Neural progenitor cell (in vitro differentiated cells): ENCODE measurements at regions not wholly inside any gene's neighbourhood (a gene's known extent, or its start where the extent isn't known, plus 50 kb on each side); places are given as distances from the start of the nearest gene placed in this dataset.

Experiments
- DNase-seq: peaks from one replicate; pipeline ENCODE4 v3.0.0-alpha.2; 2016; ENCODE audit warnings: low spot score
- H2AFZ ChIP-seq: fragments of 200-600 bp; sonication (generic); replicated peaks from 2 replicates; pipeline ENCODE4 v1.6.1; 2016; ENCODE audit warnings: antibody characterized with exemption
- H3F3A ChIP-seq: fragments of 200-600 bp; sonication (generic); 2 replicates; pipeline ENCODE4 v1.6.1; 2016; ENCODE audit warnings: antibody characterized with exemption, low read depth
- H3K27ac ChIP-seq: fragments of 200-600 bp; sonication (generic); 2 replicates; pipeline ENCODE4 v1.5.1; 2016; ENCODE audit warnings: mild to moderate bottlenecking
- H3K27me3 ChIP-seq: fragments of 200-600 bp; sonication (generic); 2 replicates; pipeline ENCODE4 v1.6.1; 2016; ENCODE audit warnings: mild to moderate bottlenecking, moderate library complexity
- H3K36me3 ChIP-seq: fragments of 200-600 bp; sonication (generic); 2 replicates; pipeline ENCODE4 v1.5.1; 2016
- H3K4me1 ChIP-seq: fragments of 200-600 bp; sonication (generic); 2 replicates; pipeline ENCODE4 v1.6.1; 2016; ENCODE audit warnings: mixed run types
- H3K4me2 ChIP-seq: fragments of 200-600 bp; sonication (generic); 2 replicates; pipeline ENCODE4 v1.6.1; 2016
- H3K4me3 ChIP-seq: fragments of 200-600 bp; sonication (generic); 2 replicates; pipeline ENCODE4 v1.5.1; 2016
- H3K79me2 ChIP-seq: fragments of 200-600 bp; sonication (generic); 2 replicates; pipeline ENCODE4 v1.6.1; 2016; ENCODE audit warnings: low read depth
- H3K9ac ChIP-seq: fragments of 200-600 bp; sonication (generic); 2 replicates; pipeline ENCODE4 v1.6.1; 2016
- H3K9me3 ChIP-seq: fragments of 200-600 bp; sonication (generic); 2 replicates; pipeline ENCODE4 v1.5.1; 2016; ENCODE audit warnings: low read depth
- H4K20me1 ChIP-seq: fragments of 200-600 bp; sonication (generic); 2 replicates; pipeline ENCODE4 v1.6.1; 2016; ENCODE audit warnings: low read depth
- H3K27ac Mint-ChIP-seq: 3 replicates; pipeline ENCODE4 v1.8.0; 2021; ENCODE audit warnings: mixed read lengths
- H3K27me3 Mint-ChIP-seq: 2 replicates; pipeline ENCODE4 v1.8.0; 2022; ENCODE audit warnings: low read depth, mild to moderate bottlenecking, inconsistent platforms, moderate library complexity, mixed read lengths; ENCODE audit not compliant: insufficient read depth
- H3K36me3 Mint-ChIP-seq: 3 replicates; pipeline ENCODE4 v1.8.0; 2021; ENCODE audit warnings: mixed read lengths
- H3K4me1 Mint-ChIP-seq: 3 replicates; pipeline ENCODE4 v1.8.0; 2021; ENCODE audit warnings: mixed read lengths
- H3K4me3 Mint-ChIP-seq: 3 replicates; pipeline ENCODE4 v1.8.0; 2021; ENCODE audit warnings: mild to moderate bottlenecking, moderate library complexity, mixed read lengths
- H3K9me3 Mint-ChIP-seq: 3 replicates; pipeline ENCODE4 v1.8.0; 2020; ENCODE audit warnings: mixed read lengths
- EZH2 ChIP-seq: fragments of 200-600 bp; sonication (generic); IDR thresholded peaks from 2 replicates; pipeline ENCODE4 v1.6.1; 2017; ENCODE audit warnings: antibody characterized with exemption, mild to moderate bottlenecking, moderate library complexity
- EZH2phosphoT487 ChIP-seq: fragments of 200-600 bp; sonication (generic); IDR thresholded peaks from 2 replicates; pipeline ENCODE4 v1.6.1; 2017; ENCODE audit warnings: antibody characterized with exemption
- TF ChIP-seq, protein P1 (sequence below): fragments of 200-600 bp; sonication (generic); IDR thresholded peaks from 2 replicates; pipeline ENCODE4 v1.5.1; 2017; ENCODE audit warnings: antibody characterized with exemption, mild to moderate bottlenecking

DNA sequence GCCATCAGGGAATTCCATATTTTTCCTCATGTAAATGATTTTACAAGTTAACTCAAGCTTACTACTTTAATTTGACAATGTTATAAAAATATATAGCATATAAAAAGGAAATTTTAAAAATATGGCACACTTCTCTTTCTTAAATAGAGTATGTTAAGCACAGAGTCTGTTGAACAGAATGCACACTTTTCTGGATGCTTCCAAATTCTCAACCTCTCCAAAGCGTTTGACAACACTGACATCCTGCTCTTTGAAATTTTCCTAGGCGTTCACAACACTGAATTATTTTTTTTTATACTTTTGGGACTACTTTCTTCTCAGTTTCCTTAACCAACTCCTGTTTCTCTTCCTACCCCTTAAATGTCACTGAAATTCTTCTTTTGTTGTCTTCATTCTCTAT is 117.8 kb upstream of the PLXNA2 start:
- Histone ChIP-seq H3F3A (no peaks in the 10 kb centered on the region), H3K4me1 (peaks cover 1% of the 10 kb centered on the region), H3K4me2 (no peak overlapping the region), H3K79me2 (no peaks in the 10 kb centered on the region), H3K27ac (no peak overlapping the region), H3K36me3 (no peaks in the 10 kb centered on the region), H2AFZ (no peak overlapping the region), H4K20me1 (no peaks in the 10 kb centered on the region), H3K9me3 (no peaks in the 10 kb centered on the region), H3K27me3 (no peaks in the 10 kb centered on the region), H3K4me3 (no peak overlapping the region), H3K9ac (no peak overlapping the region)
- no peak overlapping the region for H3K27ac Mint-ChIP-seq
- DNase-seq, result no peak
- no peaks in the 10 kb centered on the region for H3K27me3 Mint-ChIP-seq
- no peak for TF ChIP-seq EZH2
- TF ChIP-seq, protein P1, sequence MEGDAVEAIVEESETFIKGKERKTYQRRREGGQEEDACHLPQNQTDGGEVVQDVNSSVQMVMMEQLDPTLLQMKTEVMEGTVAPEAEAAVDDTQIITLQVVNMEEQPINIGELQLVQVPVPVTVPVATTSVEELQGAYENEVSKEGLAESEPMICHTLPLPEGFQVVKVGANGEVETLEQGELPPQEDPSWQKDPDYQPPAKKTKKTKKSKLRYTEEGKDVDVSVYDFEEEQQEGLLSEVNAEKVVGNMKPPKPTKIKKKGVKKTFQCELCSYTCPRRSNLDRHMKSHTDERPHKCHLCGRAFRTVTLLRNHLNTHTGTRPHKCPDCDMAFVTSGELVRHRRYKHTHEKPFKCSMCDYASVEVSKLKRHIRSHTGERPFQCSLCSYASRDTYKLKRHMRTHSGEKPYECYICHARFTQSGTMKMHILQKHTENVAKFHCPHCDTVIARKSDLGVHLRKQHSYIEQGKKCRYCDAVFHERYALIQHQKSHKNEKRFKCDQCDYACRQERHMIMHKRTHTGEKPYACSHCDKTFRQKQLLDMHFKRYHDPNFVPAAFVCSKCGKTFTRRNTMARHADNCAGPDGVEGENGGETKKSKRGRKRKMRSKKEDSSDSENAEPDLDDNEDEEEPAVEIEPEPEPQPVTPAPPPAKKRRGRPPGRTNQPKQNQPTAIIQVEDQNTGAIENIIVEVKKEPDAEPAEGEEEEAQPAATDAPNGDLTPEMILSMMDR, result no peak
- TF ChIP-seq EZH2phosphoT487, result no peak
- H3K4me1 Mint-ChIP-seq, result no peaks in the 10 kb centered on the region
- peaks cover 2% of the 10 kb centered on the region for H3K9me3 Mint-ChIP-seq
- no peak overlapping the region for H3K4me3 Mint-ChIP-seq
- H3K36me3 Mint-ChIP-seq, result no peaks in the 10 kb centered on the region

DNA sequence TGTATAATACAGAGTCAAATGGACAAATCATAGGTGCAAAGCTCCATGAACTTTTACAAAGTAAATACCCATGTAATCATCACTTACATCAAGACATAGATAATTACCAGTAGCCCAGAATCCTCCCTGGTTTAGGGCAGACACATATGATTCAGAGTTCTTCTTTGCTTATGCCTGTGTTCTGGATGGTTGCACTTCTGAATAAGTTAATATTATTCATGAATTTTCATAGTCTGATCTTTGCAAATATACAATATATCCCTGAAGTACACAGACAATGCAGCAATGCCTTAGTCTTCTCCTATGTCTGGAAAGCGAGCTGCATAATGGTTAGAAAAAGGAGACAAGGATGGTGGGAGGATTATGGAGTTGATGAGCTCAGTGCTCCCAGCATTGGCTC is 122.4 kb upstream of the PLXNA2 start:
- H3K36me3 ChIP-seq, result no peaks in the 10 kb centered on the region
- Mint-ChIP-seq H3K9me3 (peaks cover 2% of the 10 kb centered on the region), H3K27ac (no peak overlapping the region), H3K4me3 (no peak overlapping the region), H3K27me3 (peaks cover 2% of the 10 kb centered on the region), H3K36me3 (no peaks in the 10 kb centered on the region), H3K4me1 (no peaks in the 10 kb centered on the region)
- H3F3A ChIP-seq, result no peaks in the 10 kb centered on the region
- no peaks in the 10 kb centered on the region for H3K9me3 ChIP-seq
- no peaks in the 10 kb centered on the region for H4K20me1 ChIP-seq
- H3K9ac ChIP-seq, result no peak overlapping the region
- no peak overlapping the region for H3K4me2 ChIP-seq
- DNase-seq, result no peak
- TF ChIP-seq EZH2 (no peak), EZH2phosphoT487 (no peak)
- TF ChIP-seq, protein P1, result no peak
- no peak overlapping the region for H3K4me3 ChIP-seq
- H3K27ac ChIP-seq, result no peak overlapping the region
- no peaks in the 10 kb centered on the region for H3K27me3 ChIP-seq
- peaks cover 6% of the 10 kb centered on the region for H3K4me1 ChIP-seq
- H3K79me2 ChIP-seq, result no peaks in the 10 kb centered on the region
- H2AFZ ChIP-seq, result no peak overlapping the region

DNA sequence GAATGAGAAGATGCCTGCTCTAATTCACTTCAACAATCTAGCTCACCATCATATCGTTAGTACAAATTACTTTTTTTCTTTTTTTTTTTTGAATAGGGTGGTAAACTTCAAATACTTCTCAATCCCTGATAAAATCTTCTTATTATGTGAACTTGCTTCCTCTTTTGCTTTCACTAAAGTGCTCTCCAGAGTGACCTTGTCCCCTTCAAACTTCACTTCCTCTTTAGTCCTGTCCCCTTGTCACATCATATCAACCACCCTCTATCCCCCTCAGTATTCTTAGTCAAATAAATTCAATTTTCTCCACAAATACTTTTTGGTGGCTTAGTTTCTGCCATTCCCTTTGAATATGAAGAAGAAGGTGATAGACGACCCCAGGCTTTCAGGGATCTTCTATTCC is 124.9 kb upstream of the PLXNA2 start:
- H3K4me1 ChIP-seq, result peaks cover 10% of the 10 kb centered on the region
- H3K79me2 ChIP-seq, result no peaks in the 10 kb centered on the region
- no peak overlapping the region for H2AFZ ChIP-seq
- H3K9ac ChIP-seq, result no peak overlapping the region
- no peak overlapping the region for H3K27ac ChIP-seq
- peaks cover 7% of the 10 kb centered on the region for H3K4me1 Mint-ChIP-seq
- H3K27ac Mint-ChIP-seq, result no peak overlapping the region
- no peak overlapping the region for H3K4me3 ChIP-seq
- no peaks in the 10 kb centered on the region for H3F3A ChIP-seq
- no peak overlapping the region for H3K4me3 Mint-ChIP-seq
- no peaks in the 10 kb centered on the region for H3K36me3 ChIP-seq
- no peaks in the 10 kb centered on the region for H4K20me1 ChIP-seq
- no peak overlapping the region for H3K4me2 ChIP-seq
- H3K9me3 ChIP-seq, result no peaks in the 10 kb centered on the region
- no peaks in the 10 kb centered on the region for H3K9me3 Mint-ChIP-seq
- H3K36me3 Mint-ChIP-seq, result no peaks in the 10 kb centered on the region
- no peak for DNase-seq
- peaks cover 2% of the 10 kb centered on the region for H3K27me3 Mint-ChIP-seq
- H3K27me3 ChIP-seq, result no peaks in the 10 kb centered on the region
- TF ChIP-seq EZH2 (no peak), EZH2phosphoT487 (no peak)
- TF ChIP-seq, protein P1, result no peak
